IMR-90 (cell line): ENCODE measurements at regions not wholly inside any gene's neighbourhood (a gene's known extent, or its start where the extent isn't known, plus 50 kb on each side); places are given as distances from the start of the nearest gene placed in this dataset.

Source experiments
- ATAC-seq: fragments of 200-7000 bp; cut with Tn5 transposase; 2 replicates; pipeline ENCODE4 v1.9.1; 2020; ENCODE audit warnings: low read depth, mild to moderate bottlenecking, moderate library complexity
- BruUV-seq: library from RNA; stranded (reverse); fragments of 400-500 nt; replicated peaks from 2 replicates; lab custom pipeline; 2021; lab: Mats Ljungman, UMichigan
- CTCF ChIA-PET: fragments of 300-600 bp; formaldehyde crosslinking; extraction: SDS; loops from one replicate; lab custom pipeline; 2021; ENCODE audit warnings: antibody characterized with exemption; lab: Yijun Ruan, JAX
- POLR2A ChIA-PET: fragments of 300-600 bp; sonication (Branson Sonifier 250); formaldehyde crosslinking; loops from one replicate; lab custom pipeline; 2022; ENCODE audit warnings: antibody characterized with exemption; ENCODE audit not compliant: unreplicated experiment; lab: Charles Lee
- DNase-seq: peaks from one replicate; pipeline ENCODE4 v3.0.0; 2013
- H2AFZ ChIP-seq: replicated peaks from 2 replicates; pipeline ENCODE3; 2013; ENCODE audit warnings: low read length, mild to moderate bottlenecking; ENCODE audit not compliant: poor library complexity
- H2AK5ac ChIP-seq: 2 replicates; pipeline ENCODE4 v1.6.1; 2013; ENCODE audit warnings: low read depth, low read length, inconsistent platforms
- H2AK9ac ChIP-seq: replicated peaks from 2 replicates; pipeline ENCODE3; 2013; ENCODE audit warnings: mild to moderate bottlenecking, low read depth, low read length, moderate library complexity; ENCODE audit not compliant: poor library complexity
- H2BK120ac ChIP-seq: 2 replicates; pipeline ENCODE4 v1.6.1; 2013; ENCODE audit warnings: low read depth, low read length, inconsistent platforms
- H2BK15ac ChIP-seq: 3 replicates; pipeline ENCODE4 v1.6.1; 2013; ENCODE audit warnings: low read depth, low read length, inconsistent platforms
- H2BK20ac ChIP-seq: 2 replicates; pipeline ENCODE4 v1.6.1; 2013; ENCODE audit warnings: low read depth, mild to moderate bottlenecking, inconsistent platforms, low read length, moderate library complexity
- H2BK5ac ChIP-seq: 2 replicates; pipeline ENCODE4 v1.6.1; 2013; ENCODE audit warnings: mild to moderate bottlenecking, low read depth, low read length, inconsistent platforms; ENCODE audit not compliant: poor library complexity, severe bottlenecking
- H3K14ac ChIP-seq: replicated peaks from 2 replicates; pipeline ENCODE4 v1.6.1; 2013; ENCODE audit warnings: low read depth, low read length, inconsistent platforms
- H3K18ac ChIP-seq: 2 replicates; pipeline ENCODE4 v1.6.1; 2013; ENCODE audit warnings: low read depth, low read length, control low read depth
- H3K23ac ChIP-seq: 2 replicates; pipeline ENCODE4 v1.6.1; 2013; ENCODE audit warnings: low read depth, low read length, inconsistent platforms
- H3K27ac ChIP-seq: 2 replicates; pipeline ENCODE4 v1.5.1; 2013; ENCODE audit warnings: mild to moderate bottlenecking, control low read depth, low read length; ENCODE audit not compliant: insufficient read depth
- H3K27me3 ChIP-seq: 2 replicates; pipeline ENCODE4 v1.6.1; 2013; ENCODE audit warnings: low read length; ENCODE audit not compliant: control insufficient read depth, insufficient read depth
- H3K36me3 ChIP-seq: 2 replicates; pipeline ENCODE4 v1.6.1; 2013; ENCODE audit warnings: low read length, mixed read lengths; ENCODE audit not compliant: control insufficient read depth, insufficient read depth
- H3K4ac ChIP-seq: 2 replicates; pipeline ENCODE4 v1.6.1; 2013; ENCODE audit warnings: low read depth, low read length, inconsistent platforms
- H3K4me1 ChIP-seq: 2 replicates; pipeline ENCODE4 v1.6.1; 2013; ENCODE audit warnings: low read length, mixed read lengths; ENCODE audit not compliant: control insufficient read depth, insufficient read depth
- H3K4me2 ChIP-seq: 2 replicates; pipeline ENCODE4 v1.6.1; 2013; ENCODE audit warnings: low read depth, mild to moderate bottlenecking, control low read depth, low read length, moderate library complexity
- H3K4me3 ChIP-seq: 2 replicates; pipeline ENCODE4 v1.5.1; 2013; ENCODE audit warnings: low read depth, mild to moderate bottlenecking, control low read depth, low read length, moderate library complexity; ENCODE audit not compliant: insufficient read depth
- H3K56ac ChIP-seq: 2 replicates; pipeline ENCODE4 v1.6.1; 2013; ENCODE audit warnings: low read length, inconsistent platforms; ENCODE audit not compliant: insufficient read depth; ENCODE audit errors: extremely low read depth
- H3K79me1 ChIP-seq, 2 experiments: 2 replicates each; pipeline ENCODE4 v1.6.1; 2013; ENCODE audit warnings: low read length in 2 of 2, inconsistent platforms in 1 of 2, low read depth in 1 of 2
- H3K9ac ChIP-seq: 2 replicates; pipeline ENCODE4 v1.6.1; 2013; ENCODE audit warnings: low read depth, low read length, control low read depth
- H3K9me1 ChIP-seq: 2 replicates; pipeline ENCODE4 v1.6.1; 2013; ENCODE audit warnings: low read length, inconsistent platforms; ENCODE audit not compliant: insufficient read depth
- H3K9me3 ChIP-seq: 2 replicates; pipeline ENCODE4 v1.6.1; 2013; ENCODE audit warnings: low read length; ENCODE audit not compliant: control insufficient read depth, insufficient read depth
- H4K20me1 ChIP-seq: 2 replicates; pipeline ENCODE4 v1.6.1; 2013; ENCODE audit warnings: low read length, inconsistent platforms; ENCODE audit not compliant: insufficient read depth
- H4K5ac ChIP-seq: 2 replicates; pipeline ENCODE4 v1.6.1; 2013; ENCODE audit warnings: mild to moderate bottlenecking, low read depth, low read length, control low read depth
- H4K8ac ChIP-seq, 2 experiments: 2 replicates each; pipeline ENCODE4 v1.6.1; 2013; ENCODE audit warnings: low read depth in 2 of 2, low read length in 2 of 2, control low read depth in 1 of 2, inconsistent platforms in 1 of 2
- H4K91ac ChIP-seq: 2 replicates; pipeline ENCODE4 v1.6.1; 2013; ENCODE audit warnings: low read depth, low read length, inconsistent platforms; ENCODE audit not compliant: insufficient read depth
- CEBPB ChIP-seq: IDR thresholded peaks from 2 replicates; pipeline ENCODE4 v1.6.1; 2012; ENCODE audit warnings: low read depth, low read length, improper control_type of control experiment
- CHD1 ChIP-seq: IDR thresholded peaks from 2 replicates; pipeline ENCODE4 v1.6.1; 2012; ENCODE audit warnings: low read depth, low read length, improper control_type of control experiment
- CTCF ChIP-seq: conservative IDR thresholded peaks from 2 replicates; pipeline ENCODE4 v1.5.1; 2012; ENCODE audit warnings: mild to moderate bottlenecking, low read depth, low read length, improper control_type of control experiment
- ELK1 ChIP-seq: fragments of 150-350 bp; IDR thresholded peaks from 2 replicates; pipeline ENCODE4 v1.6.1; 2016; ENCODE audit warnings: low read depth, mild to moderate bottlenecking, low read length, moderate library complexity, borderline replicate concordance
- FOS ChIP-seq: fragments of 150-350 bp; IDR thresholded peaks from 2 replicates; pipeline ENCODE4 v1.6.1; 2016; ENCODE audit warnings: low read depth, low read length
- MAFK ChIP-seq: IDR thresholded peaks from 2 replicates; pipeline ENCODE4 v1.6.1; 2012; ENCODE audit warnings: low read depth, low read length, improper control_type of control experiment
- MAZ ChIP-seq: IDR thresholded peaks from 2 replicates; pipeline ENCODE4 v1.6.1; 2012; ENCODE audit warnings: low read depth, mild to moderate bottlenecking, low read length, improper control_type of control experiment, moderate library complexity, borderline replicate concordance
- MXI1 ChIP-seq: IDR thresholded peaks from 2 replicates; pipeline ENCODE4 v1.6.1; 2012; ENCODE audit warnings: low read depth, mild to moderate bottlenecking, low read length, moderate library complexity, borderline replicate concordance
- NFE2L2 ChIP-seq: fragments of 150-350 bp; IDR thresholded peaks from 2 replicates; pipeline ENCODE4 v1.6.1; 2016; ENCODE audit warnings: low read depth, mild to moderate bottlenecking, low read length
- RAD21 ChIP-seq: IDR thresholded peaks from 2 replicates; pipeline ENCODE4 v1.6.1; 2012; ENCODE audit warnings: low read length, improper control_type of control experiment
- RCOR1 ChIP-seq: IDR thresholded peaks from 2 replicates; pipeline ENCODE4 v1.6.1; 2012; ENCODE audit warnings: mild to moderate bottlenecking, low read length, improper control_type of control experiment; ENCODE audit not compliant: insufficient replicate concordance
- USF2 ChIP-seq: fragments of 150-350 bp; IDR thresholded peaks from 2 replicates; pipeline ENCODE4 v1.6.1; 2017; ENCODE audit warnings: mild to moderate bottlenecking, antibody characterized with exemption, low read length, low read depth
- WGBS, 2 experiments: methylation state at CpG; one replicate each; pipeline versions ENCODE4 v1.1.5 to v1.1.7; 2013; ENCODE audit warnings: missing lambda C conversion rate in 2 of 2; ENCODE audit not compliant: insufficient read length in 1 of 2; ENCODE audit errors: extremely low coverage in 2 of 2; 5-methylcytosine and 5-hydroxymethylcytosine counted together
- dilution Hi-C: fragments of 300-500 bp; cut with HindIII; formaldehyde crosslinking; loops from one replicate; pipeline ENCODE4 v1.14.3; 2018; ENCODE audit warnings: low sequenced_read_pairs; ENCODE audit not compliant: unreplicated experiment
- in situ Hi-C: fragments of 300-500 bp; cut with MboI; formaldehyde crosslinking; loops from 3 replicates; pipeline ENCODE4 v1.14.3; 2019; ENCODE audit warnings: low sequenced_read_pairs, inconsistent platforms, mixed read lengths
- intact Hi-C: fragments of 100-400 bp; cut with micrococcal nuclease; formaldehyde crosslinking; loops from 2 replicates; pipeline ENCODE4 v1.10.0; 2022

GRCh38 chr5:74153255-74153790 is 487.2 kb downstream of the ENC1 start:
- no peak overlapping the region for H2BK15ac ChIP-seq
- no peak overlapping the region for H3K9ac ChIP-seq
- no peak overlapping the region for H3K56ac ChIP-seq
- H3K27me3 ChIP-seq = peaks cover 1% of the 10 kb centered on the region; the same call in 1 of the 2 replicates
- no peaks in the 10 kb centered on the region for H3K9me1 ChIP-seq
- H3K79me1 ChIP-seq = no peaks in the 10 kb centered on the region
- H3K4me3 ChIP-seq = no peak overlapping the region
- H3K36me3 ChIP-seq = no peaks in the 10 kb centered on the region
- H4K20me1 ChIP-seq = no peaks in the 10 kb centered on the region
- H3K27ac ChIP-seq = no peak overlapping the region
- no peak overlapping the region for H2BK5ac ChIP-seq
- no peak overlapping the region for H3K23ac ChIP-seq
- H4K91ac ChIP-seq = no peak overlapping the region
- no peak overlapping the region for H3K18ac ChIP-seq
- WGBS, 2 experiments = no CpG with 5 or more reads among the region's 1 CpG
- H3K4ac ChIP-seq = no peak overlapping the region
- TF ChIP-seq CHD1 (no peak), USF2 (no peak), RCOR1 (no peak), CTCF (no peak), MAFK (no peak), MXI1 (no peak), ELK1 (no peak), RAD21 (no peak), NFE2L2 (no peak), FOS (no peak), CEBPB (no peak), MAZ (no peak)
- no peak overlapping the region for H2BK120ac ChIP-seq
- CTCF ChIA-PET = no interaction called here
- dilution Hi-C loops (no loop called here), in situ Hi-C loops (no loop called here), intact Hi-C loops (loop anchor here (5.0 kb wide), 1 partner anchor 111 kb away; no protein-coding TSS in a partner anchor)
- ATAC-seq = no peak
- H4K8ac ChIP-seq = no peak overlapping the region
- no peak overlapping the region for H2BK20ac ChIP-seq
- no peak overlapping the region for H3K4me2 ChIP-seq
- no peak for DNase-seq
- H4K5ac ChIP-seq = no peak overlapping the region
- no peaks in the 10 kb centered on the region for H3K9me3 ChIP-seq
- BruUV-seq = no TSS peak
- H3K14ac ChIP-seq = no peak overlapping the region
- H2AK9ac ChIP-seq = no peak overlapping the region
- POLR2A ChIA-PET = no interaction called here
- H3K4me1 ChIP-seq = no peaks in the 10 kb centered on the region
- no peak overlapping the region for H2AK5ac ChIP-seq
- no peak overlapping the region for H2AFZ ChIP-seq
